ENCODE measurements at regions not wholly inside any gene's neighbourhood (a gene's known extent, or its start where the extent isn't known, plus 50 kb on each side); places are given as distances from the start of the nearest gene placed in this dataset.

GRCh38 chr1:56073206-56073605 lies 506.2 kb downstream of the PLPP3 start:
- H3K4me3 ChIP-seq (ENCODE audit: low read length in 3 of 3): no peak overlapping the region
- intact Hi-C loops (cut with DNase I): no loop called here
- no peak for DNase-seq
- no peak for FAIRE-seq
- H3K4me1 ChIP-seq (ENCODE audit: control insufficient read depth in 2 of 3, insufficient read depth in 2 of 3, low read depth in 1 of 3, low read length in 3 of 3): no peaks in the 10 kb centered on the region
- no peaks in the 10 kb centered on the region for H3K27me3 ChIP-seq (ENCODE audit: control insufficient read depth, insufficient read depth, low read length)
- H3K9ac ChIP-seq (ENCODE audit: low read length in 3 of 3): no peak overlapping the region
- no peak for TF ChIP-seq CTCF (IDR thresholded peaks at IDR 0.05; ENCODE audit: borderline replicate concordance, extremely low read depth, insufficient read depth)
- no peak overlapping the region for H3K27ac ChIP-seq (ENCODE audit: low read depth in 2 of 2, low read length in 2 of 2)
- no peaks in the 10 kb centered on the region for H3K36me3 ChIP-seq (ENCODE audit: control insufficient read depth in 2 of 3, insufficient read depth in 3 of 3, low read length in 3 of 3)
- no peaks in the 10 kb centered on the region for H3K9me3 ChIP-seq (ENCODE audit: control insufficient read depth in 2 of 3, insufficient read depth in 1 of 3, low read length in 3 of 3)

- intact Hi-C loops (cut with DNase I): no loop called here
Measured at GRCh38 chr1:56072310-56072709, 507.1 kb downstream of the PLPP3 start.

GRCh38 chr1:56071351-56071750 lies 508.0 kb downstream of the PLPP3 start:
- FAIRE-seq (no peak), DNase-seq (no peak)
- H3K9ac ChIP-seq (ENCODE audit: low read length in 3 of 3): no peak overlapping the region
- H3K36me3 ChIP-seq (ENCODE audit: control insufficient read depth in 2 of 3, insufficient read depth in 3 of 3, low read length in 3 of 3): no peaks in the 10 kb centered on the region
- no peak overlapping the region for H3K27ac ChIP-seq (ENCODE audit: low read depth in 2 of 2, low read length in 2 of 2)
- no peak for TF ChIP-seq CTCF (IDR thresholded peaks at IDR 0.05; ENCODE audit: borderline replicate concordance, extremely low read depth, insufficient read depth)
- no peaks in the 10 kb centered on the region for H3K27me3 ChIP-seq (ENCODE audit: control insufficient read depth, insufficient read depth, low read length)
- intact Hi-C loops (cut with DNase I): no loop called here
- no peaks in the 10 kb centered on the region for H3K4me1 ChIP-seq (ENCODE audit: control insufficient read depth in 2 of 3, insufficient read depth in 2 of 3, low read depth in 1 of 3, low read length in 3 of 3)
- no peak overlapping the region for H3K4me3 ChIP-seq (ENCODE audit: low read length in 3 of 3)
- no peaks in the 10 kb centered on the region for H3K9me3 ChIP-seq (ENCODE audit: control insufficient read depth in 2 of 3, insufficient read depth in 1 of 3, low read length in 3 of 3)

More at GRCh38 chr1:56072310-56072709, 507.1 kb downstream of the PLPP3 start:
- Histone ChIP-seq H3K4me1 (ENCODE audit: control insufficient read depth in 2 of 3, insufficient read depth in 2 of 3, low read depth in 1 of 3, low read length in 3 of 3) (no peaks in the 10 kb centered on the region), H3K27ac (ENCODE audit: low read depth in 2 of 2, low read length in 2 of 2) (no peak overlapping the region), H3K9me3 (ENCODE audit: control insufficient read depth in 2 of 3, insufficient read depth in 1 of 3, low read length in 3 of 3) (no peaks in the 10 kb centered on the region), H3K4me3 (ENCODE audit: low read length in 3 of 3) (no peak overlapping the region), H3K9ac (ENCODE audit: low read length in 3 of 3) (no peak overlapping the region), H3K27me3 (ENCODE audit: control insufficient read depth, insufficient read depth, low read length) (no peaks in the 10 kb centered on the region), H3K36me3 (ENCODE audit: control insufficient read depth in 2 of 3, insufficient read depth in 3 of 3, low read length in 3 of 3) (no peaks in the 10 kb centered on the region)
- no peak for TF ChIP-seq CTCF (IDR thresholded peaks at IDR 0.05; ENCODE audit: borderline replicate concordance, extremely low read depth, insufficient read depth)
- no peak for DNase-seq
- no peak for FAIRE-seq

GRCh38 chr1:56070601-56071000 lies 508.8 kb downstream of the PLPP3 start:
- DNase-seq (no peak), FAIRE-seq (no peak)
- no peaks in the 10 kb centered on the region for H3K4me1 ChIP-seq (ENCODE audit: control insufficient read depth in 2 of 3, insufficient read depth in 2 of 3, low read depth in 1 of 3, low read length in 3 of 3)
- intact Hi-C loops (cut with DNase I): no loop called here
- H3K9me3 ChIP-seq (ENCODE audit: control insufficient read depth in 2 of 3, insufficient read depth in 1 of 3, low read length in 3 of 3): no peaks in the 10 kb centered on the region
- H3K27ac ChIP-seq (ENCODE audit: low read depth in 2 of 2, low read length in 2 of 2): no peak overlapping the region
- H3K27me3 ChIP-seq (ENCODE audit: control insufficient read depth, insufficient read depth, low read length): no peaks in the 10 kb centered on the region
- no peak for TF ChIP-seq CTCF (IDR thresholded peaks at IDR 0.05; ENCODE audit: borderline replicate concordance, extremely low read depth, insufficient read depth)
- H3K36me3 ChIP-seq (ENCODE audit: control insufficient read depth in 2 of 3, insufficient read depth in 3 of 3, low read length in 3 of 3): no peaks in the 10 kb centered on the region
- H3K4me3 ChIP-seq (ENCODE audit: low read length in 3 of 3): no peak overlapping the region
- H3K9ac ChIP-seq (ENCODE audit: low read length in 3 of 3): no peak overlapping the region

Measured in kidney (tissue), 13 donors.